ENCODE measurements at regions not wholly inside any gene's neighbourhood (a gene's known extent, or its start where the extent isn't known, plus 50 kb on each side); places are given as distances from the start of the nearest gene placed in this dataset.

DNA sequence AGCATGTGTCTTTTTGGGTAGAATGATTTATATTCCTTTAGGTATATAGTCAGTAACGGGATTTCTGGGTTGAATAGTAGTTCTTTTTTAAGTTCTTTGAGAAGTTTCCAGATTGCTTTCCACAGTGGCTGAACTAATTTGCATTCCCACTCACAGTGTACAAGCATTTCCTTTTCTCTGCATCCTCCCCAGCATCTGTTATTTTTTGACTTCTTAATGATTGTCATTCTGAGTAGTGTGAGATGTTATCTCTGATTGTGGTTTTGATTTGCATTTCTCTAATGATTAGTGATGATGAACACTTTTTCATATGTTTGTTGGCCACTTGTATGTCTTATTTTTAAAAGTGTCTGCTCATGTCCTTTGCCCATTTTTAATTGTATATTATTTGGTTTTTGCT is 337.6 kb downstream of the EFHB start:
- TF ChIP-seq, protein P1, sequence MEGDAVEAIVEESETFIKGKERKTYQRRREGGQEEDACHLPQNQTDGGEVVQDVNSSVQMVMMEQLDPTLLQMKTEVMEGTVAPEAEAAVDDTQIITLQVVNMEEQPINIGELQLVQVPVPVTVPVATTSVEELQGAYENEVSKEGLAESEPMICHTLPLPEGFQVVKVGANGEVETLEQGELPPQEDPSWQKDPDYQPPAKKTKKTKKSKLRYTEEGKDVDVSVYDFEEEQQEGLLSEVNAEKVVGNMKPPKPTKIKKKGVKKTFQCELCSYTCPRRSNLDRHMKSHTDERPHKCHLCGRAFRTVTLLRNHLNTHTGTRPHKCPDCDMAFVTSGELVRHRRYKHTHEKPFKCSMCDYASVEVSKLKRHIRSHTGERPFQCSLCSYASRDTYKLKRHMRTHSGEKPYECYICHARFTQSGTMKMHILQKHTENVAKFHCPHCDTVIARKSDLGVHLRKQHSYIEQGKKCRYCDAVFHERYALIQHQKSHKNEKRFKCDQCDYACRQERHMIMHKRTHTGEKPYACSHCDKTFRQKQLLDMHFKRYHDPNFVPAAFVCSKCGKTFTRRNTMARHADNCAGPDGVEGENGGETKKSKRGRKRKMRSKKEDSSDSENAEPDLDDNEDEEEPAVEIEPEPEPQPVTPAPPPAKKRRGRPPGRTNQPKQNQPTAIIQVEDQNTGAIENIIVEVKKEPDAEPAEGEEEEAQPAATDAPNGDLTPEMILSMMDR (IDR thresholded peaks at IDR 0.05), result no peak
- no peak for ATAC-seq (ENCODE audit: low FRiP score)
- no peak for DNase-seq (ENCODE audit: low spot score)

DNA sequence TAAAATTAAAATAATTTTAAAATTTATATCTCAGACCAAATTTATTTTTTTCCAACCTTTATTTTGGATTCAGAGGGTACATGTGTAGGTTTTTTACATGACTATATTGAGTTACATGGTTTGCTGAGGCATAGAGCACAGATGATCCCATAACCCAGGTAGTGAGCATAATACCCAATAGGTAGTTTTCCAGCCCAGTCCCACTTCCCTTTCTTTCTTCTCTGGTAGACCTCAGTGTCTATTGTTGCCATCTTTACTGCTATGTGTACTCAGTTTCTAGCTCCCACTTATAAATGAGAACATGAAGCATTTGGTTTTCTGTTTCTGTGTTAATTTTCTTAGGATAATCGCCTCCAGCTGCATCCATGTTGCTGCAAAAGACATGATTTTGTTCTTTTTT is 338.1 kb downstream of the EFHB start:
- no peak for ATAC-seq (ENCODE audit: low FRiP score)
- TF ChIP-seq, protein P1 (IDR thresholded peaks at IDR 0.05), result no peak

More for the DNA sequence above, 338.1 kb downstream of the EFHB start:
- no peak for DNase-seq (ENCODE audit: low spot score)

All from omental fat pad (tissue), 3 donors.